GM18499 (cell line): ENCODE measurements at regions not wholly inside any gene's neighbourhood (a gene's known extent, or its start where the extent isn't known, plus 50 kb on each side); places are given as distances from the start of the nearest gene placed in this dataset.
"Not testable (repeated sequence)": the region's sequence is repeated elsewhere in the genome, so short reads cannot be mapped to it uniquely, and the experiment has no call there.

ENCODE experiments used
- ATAC-seq: cut with Tn5 transposase; IDR thresholded peaks from one replicate; pipeline ENCODE4 v1.9.1; 2021; ENCODE audit warnings: moderate number of reproducible peaks; ENCODE audit not compliant: insufficient read depth, unreplicated experiment

- ATAC-seq: no peak
Observed at GRCh38 chr13:107788464-107789165, 426.7 kb downstream of the LIG4 start.

GRCh38 chr13:107782646-107783045 is 432.7 kb downstream of the LIG4 start:
- not testable (repeated sequence) for ATAC-seq

GRCh38 chr13:107778094-107778493 is 437.2 kb downstream of the LIG4 start:
- no peak for ATAC-seq

GRCh38 chr13:107770541-107770940 is 444.8 kb downstream of the LIG4 start:
- no peak for ATAC-seq

GRCh38 chr13:107767119-107767518 is 448.2 kb downstream of the LIG4 start:
- no peak for ATAC-seq

GRCh38 chr13:107765724-107766401 is 449.5 kb downstream of the LIG4 start:
- ATAC-seq: no peak

GRCh38 chr13:107764046-107764445 is 451.3 kb downstream of the LIG4 start:
- no peak for ATAC-seq

- ATAC-seq: no peak
Observed at GRCh38 chr13:107753748-107754147, 461.6 kb downstream of the LIG4 start.

GRCh38 chr13:107753291-107753690 is 462.0 kb downstream of the LIG4 start:
- ATAC-seq: no peak

GRCh38 chr13:107743983-107744382 is 471.4 kb downstream of the LIG4 start:
- ATAC-seq: no peak

GRCh38 chr13:107743526-107743925 is 471.8 kb downstream of the LIG4 start:
- no peak for ATAC-seq

- no peak for ATAC-seq
Observed at GRCh38 chr13:107743100-107743499, 472.2 kb downstream of the LIG4 start.

GRCh38 chr13:107742544-107742943 is 472.8 kb downstream of the LIG4 start:
- no peak for ATAC-seq

- ATAC-seq: no peak
Observed at GRCh38 chr13:107738004-107738403, 477.3 kb downstream of the LIG4 start.

GRCh38 chr13:107736731-107737130 is 478.6 kb downstream of the LIG4 start:
- no peak for ATAC-seq

- ATAC-seq: no peak
Observed at GRCh38 chr13:107736170-107736569, 479.2 kb downstream of the LIG4 start.

- ATAC-seq: no peak
Observed at GRCh38 chr13:107734891-107735625, 480.3 kb downstream of the LIG4 start.

GRCh38 chr13:107733276-107733675 is 482.1 kb downstream of the LIG4 start:
- no peak for ATAC-seq

- ATAC-seq: no peak
Observed at GRCh38 chr13:107730813-107731212, 484.5 kb downstream of the LIG4 start.

- no peak for ATAC-seq
Observed at GRCh38 chr13:107721125-107721869, 494.0 kb downstream of the LIG4 start.

- ATAC-seq: no peak
Observed at GRCh38 chr13:107716741-107717140, 498.6 kb downstream of the LIG4 start.
